ENCODE measurements at regions not wholly inside any gene's neighbourhood (a gene's known extent, or its start where the extent isn't known, plus 50 kb on each side); places are given as distances from the start of the nearest gene placed in this dataset.

DNA sequence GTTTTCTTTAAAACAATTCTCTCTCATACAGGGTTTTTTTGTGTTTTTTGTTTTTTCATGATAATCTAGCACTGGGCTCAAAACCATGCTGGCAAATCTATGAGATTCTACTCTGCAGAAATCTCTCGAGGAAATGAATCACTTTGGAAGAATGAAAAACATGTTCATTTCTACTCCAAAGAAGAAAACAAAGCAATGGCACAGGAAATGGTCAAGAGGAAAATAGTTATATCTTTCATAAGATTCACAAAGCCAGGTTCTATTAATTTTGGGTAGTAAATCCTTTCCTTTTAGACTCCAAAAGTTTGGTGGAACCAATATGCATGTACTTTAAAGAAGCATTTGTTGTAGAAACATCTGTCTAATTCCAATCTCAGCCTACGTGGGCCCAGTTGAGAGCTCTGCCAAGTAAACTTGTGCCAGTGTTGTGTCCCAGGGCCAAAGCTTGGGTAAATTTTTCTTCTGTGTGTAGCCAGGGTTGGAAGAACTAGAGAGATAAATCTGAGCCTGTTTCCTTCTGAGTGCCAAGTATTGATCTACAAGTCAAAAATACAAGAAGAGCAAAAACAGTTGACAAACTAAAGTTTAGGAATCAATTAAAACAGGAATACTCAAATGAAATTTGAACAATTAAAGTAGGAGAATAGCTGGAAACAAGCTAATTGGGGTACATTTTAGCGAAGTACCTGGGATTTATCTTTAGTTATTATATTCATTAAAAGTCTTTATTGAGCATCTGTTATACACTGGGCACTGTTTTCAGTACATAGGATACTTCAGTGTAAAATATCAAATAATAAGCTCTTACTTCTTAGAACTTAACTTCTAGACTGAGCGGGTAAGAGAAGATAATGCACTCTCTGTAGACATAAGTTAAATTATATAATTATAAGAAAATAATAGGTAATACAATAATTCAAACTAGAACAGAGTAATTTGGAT lies 657.5 kb upstream of the NECTIN3 start:
- ChIA-PET POLR2A (no interaction called here), CTCF (interaction anchor here (0.5 kb wide), 1 partner anchor 880 kb away, joined by 3 read pairs; no protein-coding TSS in a partner anchor)
- Mint-ChIP-seq H3K27me3 (ENCODE audit: low read depth) (no peaks in the 10 kb centered on the region), H3K4me3 (no peak overlapping the region), H3K36me3 (no peaks in the 10 kb centered on the region), H3K9me3 (no peaks in the 10 kb centered on the region), H3K4me1 (no peaks in the 10 kb centered on the region), H3K27ac (no peak overlapping the region)
- ATAC-seq (no peak), DNase-seq (ENCODE audit: low spot score) (no peak)
- TF ChIP-seq TP53 (CRISPR knock-in tag; IDR thresholded peaks at IDR 0.05) (no peak), ZNF281 (CRISPR knock-in tag; IDR thresholded peaks at IDR 0.05) (no peak), ETV6 (CRISPR knock-in tag; IDR thresholded peaks at IDR 0.05) (no peak), FOXJ3 (CRISPR knock-in tag; IDR thresholded peaks at IDR 0.05; ENCODE audit: borderline replicate concordance) (no peak), ESRRA (CRISPR knock-in tag; IDR thresholded peaks at IDR 0.05; ENCODE audit: borderline replicate concordance) (no peak), NFYB (CRISPR knock-in tag; conservative IDR thresholded peaks at IDR 0.05; ENCODE audit: low read depth) (no peak), GRHL2 (CRISPR knock-in tag; IDR thresholded peaks at IDR 0.05; ENCODE audit: insufficient replicate concordance, severe bottlenecking) (no peak), CREM (CRISPR knock-in tag; IDR thresholded peaks at IDR 0.05) (no peak), ZNF317 (CRISPR knock-in tag; IDR thresholded peaks at IDR 0.05; ENCODE audit: borderline replicate concordance, low read depth) (no peak), CTCF (IDR thresholded peaks at IDR 0.05) (no peak), PRRX2 (CRISPR knock-in tag; IDR thresholded peaks at IDR 0.05) (no peak), NR1H2 (CRISPR knock-in tag; IDR thresholded peaks at IDR 0.05) (no peak), KAT7 (CRISPR knock-in tag; IDR thresholded peaks at IDR 0.05; ENCODE audit: borderline replicate concordance) (no peak)
- TF ChIP-seq, protein P1, sequence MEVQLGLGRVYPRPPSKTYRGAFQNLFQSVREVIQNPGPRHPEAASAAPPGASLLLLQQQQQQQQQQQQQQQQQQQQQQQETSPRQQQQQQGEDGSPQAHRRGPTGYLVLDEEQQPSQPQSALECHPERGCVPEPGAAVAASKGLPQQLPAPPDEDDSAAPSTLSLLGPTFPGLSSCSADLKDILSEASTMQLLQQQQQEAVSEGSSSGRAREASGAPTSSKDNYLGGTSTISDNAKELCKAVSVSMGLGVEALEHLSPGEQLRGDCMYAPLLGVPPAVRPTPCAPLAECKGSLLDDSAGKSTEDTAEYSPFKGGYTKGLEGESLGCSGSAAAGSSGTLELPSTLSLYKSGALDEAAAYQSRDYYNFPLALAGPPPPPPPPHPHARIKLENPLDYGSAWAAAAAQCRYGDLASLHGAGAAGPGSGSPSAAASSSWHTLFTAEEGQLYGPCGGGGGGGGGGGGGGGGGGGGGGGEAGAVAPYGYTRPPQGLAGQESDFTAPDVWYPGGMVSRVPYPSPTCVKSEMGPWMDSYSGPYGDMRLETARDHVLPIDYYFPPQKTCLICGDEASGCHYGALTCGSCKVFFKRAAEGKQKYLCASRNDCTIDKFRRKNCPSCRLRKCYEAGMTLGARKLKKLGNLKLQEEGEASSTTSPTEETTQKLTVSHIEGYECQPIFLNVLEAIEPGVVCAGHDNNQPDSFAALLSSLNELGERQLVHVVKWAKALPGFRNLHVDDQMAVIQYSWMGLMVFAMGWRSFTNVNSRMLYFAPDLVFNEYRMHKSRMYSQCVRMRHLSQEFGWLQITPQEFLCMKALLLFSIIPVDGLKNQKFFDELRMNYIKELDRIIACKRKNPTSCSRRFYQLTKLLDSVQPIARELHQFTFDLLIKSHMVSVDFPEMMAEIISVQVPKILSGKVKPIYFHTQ (CRISPR knock-in tag; IDR thresholded peaks at IDR 0.05), result no peak
- TF ChIP-seq, protein P2, sequence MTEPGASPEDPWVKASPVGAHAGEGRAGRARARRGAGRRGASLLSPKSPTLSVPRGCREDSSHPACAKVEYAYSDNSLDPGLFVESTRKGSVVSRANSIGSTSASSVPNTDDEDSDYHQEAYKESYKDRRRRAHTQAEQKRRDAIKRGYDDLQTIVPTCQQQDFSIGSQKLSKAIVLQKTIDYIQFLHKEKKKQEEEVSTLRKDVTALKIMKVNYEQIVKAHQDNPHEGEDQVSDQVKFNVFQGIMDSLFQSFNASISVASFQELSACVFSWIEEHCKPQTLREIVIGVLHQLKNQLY (CRISPR knock-in tag; IDR thresholded peaks at IDR 0.05), result no peak
- TF ChIP-seq, protein P3, sequence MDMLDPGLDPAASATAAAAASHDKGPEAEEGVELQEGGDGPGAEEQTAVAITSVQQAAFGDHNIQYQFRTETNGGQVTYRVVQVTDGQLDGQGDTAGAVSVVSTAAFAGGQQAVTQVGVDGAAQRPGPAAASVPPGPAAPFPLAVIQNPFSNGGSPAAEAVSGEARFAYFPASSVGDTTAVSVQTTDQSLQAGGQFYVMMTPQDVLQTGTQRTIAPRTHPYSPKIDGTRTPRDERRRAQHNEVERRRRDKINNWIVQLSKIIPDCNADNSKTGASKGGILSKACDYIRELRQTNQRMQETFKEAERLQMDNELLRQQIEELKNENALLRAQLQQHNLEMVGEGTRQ (CRISPR knock-in tag; IDR thresholded peaks at IDR 0.05), result no peak
- TF ChIP-seq, protein P4, sequence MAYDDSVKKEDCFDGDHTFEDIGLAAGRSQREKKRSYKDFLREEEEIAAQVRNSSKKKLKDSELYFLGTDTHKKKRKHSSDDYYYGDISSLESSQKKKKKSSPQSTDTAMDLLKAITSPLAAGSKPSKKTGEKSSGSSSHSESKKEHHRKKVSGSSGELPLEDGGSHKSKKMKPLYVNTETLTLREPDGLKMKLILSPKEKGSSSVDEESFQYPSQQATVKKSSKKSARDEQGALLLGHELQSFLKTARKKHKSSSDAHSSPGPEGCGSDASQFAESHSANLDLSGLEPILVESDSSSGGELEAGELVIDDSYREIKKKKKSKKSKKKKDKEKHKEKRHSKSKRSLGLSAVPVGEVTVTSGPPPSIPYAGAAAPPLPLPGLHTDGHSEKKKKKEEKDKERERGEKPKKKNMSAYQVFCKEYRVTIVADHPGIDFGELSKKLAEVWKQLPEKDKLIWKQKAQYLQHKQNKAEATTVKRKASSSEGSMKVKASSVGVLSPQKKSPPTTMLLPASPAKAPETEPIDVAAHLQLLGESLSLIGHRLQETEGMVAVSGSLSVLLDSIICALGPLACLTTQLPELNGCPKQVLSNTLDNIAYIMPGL (CRISPR knock-in tag; IDR thresholded peaks at IDR 0.05), result no peak

Data from WTC11 (cell line).